GM23338 (cell line): ENCODE measurements at regions not wholly inside any gene's neighbourhood (a gene's known extent, or its start where the extent isn't known, plus 50 kb on each side); places are given as distances from the start of the nearest gene placed in this dataset.

Experiments
- ATAC-seq: fragments of 200-7000 bp; cut with Tn5 transposase; 3 replicates; pipeline ENCODE4 v1.9.1; 2020
- DNase-seq: peaks from one replicate; pipeline ENCODE4 v3.0.0-alpha.2; 2015; ENCODE audit warnings: low spot score
- H2AFZ ChIP-seq: fragments of 200-600 bp; sonication (generic); 2 replicates; pipeline ENCODE4 v1.8.0; 2016; ENCODE audit warnings: antibody characterized with exemption, mild to moderate bottlenecking, moderate library complexity
- H3F3A ChIP-seq: fragments of 200-600 bp; sonication (generic); replicated peaks from 2 replicates; pipeline ENCODE4 v1.8.0; 2017; ENCODE audit warnings: antibody characterized with exemption, mixed run types, low read depth
- H3K27ac ChIP-seq: fragments of 200-600 bp; sonication (generic); 2 replicates; pipeline ENCODE4 v1.6.1; 2016; ENCODE audit warnings: low read depth
- H3K27me3 ChIP-seq: fragments of 200-600 bp; sonication (generic); 2 replicates; pipeline ENCODE4 v1.8.0; 2016; ENCODE audit warnings: mild to moderate bottlenecking, mixed run types, moderate library complexity; ENCODE audit not compliant: insufficient read depth
- H3K36me3 ChIP-seq: fragments of 200-600 bp; sonication (generic); 2 replicates; pipeline ENCODE4 v1.8.0; 2016; ENCODE audit warnings: mild to moderate bottlenecking; ENCODE audit not compliant: insufficient read depth
- H3K4me1 ChIP-seq: fragments of 200-600 bp; sonication (generic); 2 replicates; pipeline ENCODE4 v1.8.0; 2016; ENCODE audit warnings: mild to moderate bottlenecking, moderate library complexity; ENCODE audit not compliant: insufficient read depth
- H3K4me2 ChIP-seq: fragments of 200-600 bp; sonication (generic); 2 replicates; pipeline ENCODE4 v1.7.1; 2017; ENCODE audit warnings: mixed run types
- H3K4me3 ChIP-seq: fragments of 200-600 bp; sonication (generic); 2 replicates; pipeline ENCODE4 v1.6.1; 2016; ENCODE audit warnings: mixed run types
- H3K79me2 ChIP-seq: fragments of 200-600 bp; sonication (generic); replicated peaks from 2 replicates; pipeline ENCODE4 v1.8.0; 2017; ENCODE audit warnings: mild to moderate bottlenecking; ENCODE audit not compliant: insufficient read depth
- H3K9me2 ChIP-seq: fragments of 200-600 bp; sonication (generic); 2 replicates; pipeline ENCODE4 v1.8.0; 2017; ENCODE audit not compliant: insufficient read depth
- H4K20me1 ChIP-seq: fragments of 200-600 bp; sonication (generic); replicated peaks from 2 replicates; pipeline ENCODE4 v1.8.0; 2017; ENCODE audit warnings: mild to moderate bottlenecking; ENCODE audit not compliant: insufficient read depth
- H3K27ac Mint-ChIP-seq: 2 replicates; pipeline ENCODE4 v1.8.0; 2020; ENCODE audit warnings: inconsistent platforms, mild to moderate bottlenecking, moderate library complexity, mixed read lengths
- H3K27me3 Mint-ChIP-seq: 3 replicates; pipeline ENCODE4 v1.8.0; 2022; ENCODE audit warnings: low read depth, mild to moderate bottlenecking, moderate library complexity, mixed read lengths, inconsistent platforms; ENCODE audit not compliant: insufficient read depth, poor library complexity
- H3K36me3 Mint-ChIP-seq: 3 replicates; pipeline ENCODE4 v1.8.0; 2021; ENCODE audit warnings: low read depth, mild to moderate bottlenecking, inconsistent platforms, moderate library complexity, mixed read lengths
- H3K4me1 Mint-ChIP-seq: 3 replicates; pipeline ENCODE4 v1.8.0; 2020; ENCODE audit warnings: mild to moderate bottlenecking, inconsistent platforms, mixed read lengths
- H3K4me3 Mint-ChIP-seq: 3 replicates; pipeline ENCODE4 v1.8.0; 2021; ENCODE audit warnings: moderate library complexity, mild to moderate bottlenecking, inconsistent platforms, mixed read lengths
- H3K9me3 Mint-ChIP-seq: 3 replicates; pipeline ENCODE4 v1.8.0; 2020; ENCODE audit warnings: moderate library complexity, mild to moderate bottlenecking, inconsistent platforms, mixed read lengths
- CREB1 ChIP-seq: fragments of 250-450 bp; sonication (Bioruptor Pico); IDR thresholded peaks from 2 replicates; pipeline ENCODE4 v1.5.0; 2020; ENCODE audit warnings: low read depth, mild to moderate bottlenecking, moderate library complexity
- CTCF ChIP-seq, 2 experiments: fragments of 200-600 bp in 1 of 2; sonication (generic) in 1 of 2; conservative IDR thresholded peaks; 2 replicates each; pipeline versions ENCODE4 v1.5.1 to v1.6.1; 2016 to 2017; ENCODE audit warnings: antibody characterized with exemption in 2 of 2, low read depth in 2 of 2, mild to moderate bottlenecking in 2 of 2, moderate library complexity in 1 of 2
- EZH2 ChIP-seq: fragments of 200-600 bp; sonication (generic); IDR thresholded peaks from one replicate; pipeline ENCODE4 v1.8.0; 2017; ENCODE audit warnings: antibody characterized with exemption, mild to moderate bottlenecking, low read depth; ENCODE audit not compliant: unreplicated experiment
- EZH2phosphoT487 ChIP-seq: fragments of 200-600 bp; sonication (generic); IDR thresholded peaks from one replicate; pipeline ENCODE4 v1.8.1; 2018; ENCODE audit warnings: antibody characterized with exemption; ENCODE audit not compliant: unreplicated experiment
- JUNB ChIP-seq: IDR thresholded peaks from one replicate; pipeline ENCODE4 v1.6.1; 2016; ENCODE audit warnings: antibody characterized with exemption; ENCODE audit not compliant: unreplicated experiment
- NANOG ChIP-seq: IDR thresholded peaks from 2 replicates; pipeline ENCODE4 v1.6.1; 2016; ENCODE audit warnings: antibody characterized with exemption, borderline replicate concordance
- POLR2AphosphoS5 ChIP-seq: IDR thresholded peaks from 2 replicates; pipeline ENCODE4 v1.6.1; 2016; ENCODE audit warnings: antibody characterized with exemption, low read depth
- REST ChIP-seq: IDR thresholded peaks from one replicate; pipeline ENCODE4 v1.6.1; 2018; ENCODE audit warnings: antibody characterized with exemption; ENCODE audit not compliant: unreplicated experiment
- STAT1 ChIP-seq: IDR thresholded peaks from one replicate; pipeline ENCODE4 v1.6.1; 2016; ENCODE audit warnings: antibody characterized with exemption; ENCODE audit not compliant: unreplicated experiment
- ZNF114 ChIP-seq: fragments of 250-450 bp; sonication (Bioruptor Pico); IDR thresholded peaks from 2 replicates; pipeline ENCODE4 v1.5.0; 2020; ENCODE audit warnings: mild to moderate bottlenecking, moderate library complexity
- ZNF462 ChIP-seq: fragments of 250-450 bp; sonication (Bioruptor Pico); IDR thresholded peaks from 2 replicates; pipeline ENCODE4 v1.5.0; 2020; ENCODE audit warnings: mild to moderate bottlenecking, moderate library complexity

GRCh38 chr10:10196701-10197100, 821.0 kb upstream of the CELF2 start:
- Histone ChIP-seq H4K20me1 (no peaks in the 10 kb centered on the region), H3K36me3 (no peaks in the 10 kb centered on the region), H3K4me3 (no peak overlapping the region), H2AFZ (no peak overlapping the region), H3K27ac (no peak overlapping the region), H3K27me3 (no peaks in the 10 kb centered on the region), H3K4me1 (no peaks in the 10 kb centered on the region), H3K9me2 (peaks cover 17% of the 10 kb centered on the region; the same call in 1 of the 2 replicates), H3F3A (no peaks in the 10 kb centered on the region), H3K4me2 (no peak overlapping the region), H3K79me2 (no peaks in the 10 kb centered on the region)
- H3K4me1 Mint-ChIP-seq, result no peaks in the 10 kb centered on the region
- H3K27ac Mint-ChIP-seq, result no peak overlapping the region
- H3K9me3 Mint-ChIP-seq, result 0 out of 3 replicates have a peak, but pooled peaks cover 3% of the 10 kb centered on the region
- DNase-seq (no peak), ATAC-seq (no peak)
- no peak overlapping the region for H3K4me3 Mint-ChIP-seq
- TF ChIP-seq REST (no peak), JUNB (no peak), CTCF (conservative IDR thresholded peaks at IDR 0.05; ENCODE audit: low read depth in 2 of 2) (no peak), ZNF114 (no peak)
- H3K27me3 Mint-ChIP-seq, result no peaks in the 10 kb centered on the region
- H3K36me3 Mint-ChIP-seq, result no peaks in the 10 kb centered on the region

GRCh38 chr10:10197423-10197822, 820.2 kb upstream of the CELF2 start:
- Mint-ChIP-seq H3K4me1 (no peaks in the 10 kb centered on the region), H3K9me3 (0 out of 3 replicates have a peak, but pooled peaks cover 4% of the 10 kb centered on the region), H3K27ac (no peak overlapping the region), H3K36me3 (no peaks in the 10 kb centered on the region), H3K4me3 (no peak overlapping the region), H3K27me3 (no peaks in the 10 kb centered on the region)
- Histone ChIP-seq H3K27me3 (no peaks in the 10 kb centered on the region), H3K4me2 (no peak overlapping the region), H2AFZ (no peak overlapping the region), H3K4me1 (no peaks in the 10 kb centered on the region), H3K4me3 (no peak overlapping the region), H3F3A (no peaks in the 10 kb centered on the region), H3K36me3 (no peaks in the 10 kb centered on the region), H3K9me2 (peaks cover 20% of the 10 kb centered on the region; the same call in 1 of the 2 replicates), H4K20me1 (no peaks in the 10 kb centered on the region), H3K79me2 (no peaks in the 10 kb centered on the region), H3K27ac (no peak overlapping the region)
- no peak for ATAC-seq
- DNase-seq, result no peak
- TF ChIP-seq POLR2AphosphoS5, result no peak
- TF ChIP-seq STAT1, result no peak
- TF ChIP-seq ZNF114, result no peak
- no peak for TF ChIP-seq ZNF462 (CRISPR knock-in tag)
- TF ChIP-seq EZH2phosphoT487, result no peak
- TF ChIP-seq NANOG, result no peak
- TF ChIP-seq EZH2, result no peak
- TF ChIP-seq JUNB, result no peak
- no peak for TF ChIP-seq CREB1 (CRISPR knock-in tag)
